Neuron (in vitro differentiated cells): ENCODE measurements at regions not wholly inside any gene's neighbourhood (a gene's known extent, or its start where the extent isn't known, plus 50 kb on each side); places are given as distances from the start of the nearest gene placed in this dataset.

ENCODE experiments used
- H2AFZ ChIP-seq: one replicate; pipeline ENCODE4 v1.6.1; 2013; ENCODE audit warnings: low read depth, mild to moderate bottlenecking, inconsistent platforms, low read length, moderate library complexity
- H3K27me3 ChIP-seq: one replicate; pipeline ENCODE4 v1.6.1; 2013; ENCODE audit warnings: low read length; ENCODE audit not compliant: insufficient read depth
- H3K36me3 ChIP-seq: one replicate; pipeline ENCODE4 v1.6.1; 2013; ENCODE audit warnings: low read length; ENCODE audit not compliant: insufficient read depth
- H3K4me1 ChIP-seq: one replicate; pipeline ENCODE4 v1.6.1; 2013; ENCODE audit warnings: low read length; ENCODE audit not compliant: insufficient read depth
- H3K4me3 ChIP-seq: 2 replicates; pipeline ENCODE4 v1.5.1; 2013; ENCODE audit warnings: mild to moderate bottlenecking, low read length, moderate library complexity
- H3K9me3 ChIP-seq: one replicate; pipeline ENCODE4 v1.6.1; 2013; ENCODE audit warnings: low read length

DNA sequence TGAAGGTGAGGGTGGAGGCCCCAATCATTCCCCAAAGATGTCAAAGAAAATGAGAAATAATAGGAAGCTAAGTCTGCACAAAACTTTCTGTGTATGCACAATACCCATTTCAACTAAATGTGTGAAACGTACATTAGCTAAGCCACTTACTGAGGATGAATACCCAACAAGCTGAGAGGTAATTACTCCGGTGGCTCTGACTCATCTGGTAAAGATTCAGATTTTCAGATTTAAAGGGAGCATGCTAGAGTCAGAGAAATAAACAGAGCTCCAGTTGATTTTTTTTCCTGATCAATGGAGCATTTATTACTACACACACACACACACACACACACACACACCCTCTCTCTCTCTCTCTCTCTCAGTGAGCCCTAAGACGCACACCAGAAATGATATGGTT, 194.8 kb upstream of the ARGLU1 start:
- Histone ChIP-seq H3K4me3 (no peak overlapping the region), H2AFZ (no peak overlapping the region), H3K27me3 (no peaks in the 10 kb centered on the region), H3K36me3 (no peaks in the 10 kb centered on the region), H3K4me1 (no peaks in the 10 kb centered on the region), H3K9me3 (peaks cover 2% of the 10 kb centered on the region)

GRCh38 chr13:106756446-106756845, 188.5 kb upstream of the ARGLU1 start:
- Histone ChIP-seq H3K27me3 (no peaks in the 10 kb centered on the region), H3K4me3 (peak overlapping the region; percentile 14), H2AFZ (no peak overlapping the region), H3K36me3 (no peaks in the 10 kb centered on the region), H3K9me3 (peaks cover 2% of the 10 kb centered on the region), H3K4me1 (peaks cover 48% of the 10 kb centered on the region)

GRCh38 chr13:106755542-106755941, 187.6 kb upstream of the ARGLU1 start:
- Histone ChIP-seq H3K36me3 (no peaks in the 10 kb centered on the region), H3K27me3 (no peaks in the 10 kb centered on the region), H2AFZ (peak overlapping the region; percentile 4), H3K4me3 (peak overlapping the region; percentile 1), H3K4me1 (peaks cover 48% of the 10 kb centered on the region), H3K9me3 (peaks cover 2% of the 10 kb centered on the region)

DNA sequence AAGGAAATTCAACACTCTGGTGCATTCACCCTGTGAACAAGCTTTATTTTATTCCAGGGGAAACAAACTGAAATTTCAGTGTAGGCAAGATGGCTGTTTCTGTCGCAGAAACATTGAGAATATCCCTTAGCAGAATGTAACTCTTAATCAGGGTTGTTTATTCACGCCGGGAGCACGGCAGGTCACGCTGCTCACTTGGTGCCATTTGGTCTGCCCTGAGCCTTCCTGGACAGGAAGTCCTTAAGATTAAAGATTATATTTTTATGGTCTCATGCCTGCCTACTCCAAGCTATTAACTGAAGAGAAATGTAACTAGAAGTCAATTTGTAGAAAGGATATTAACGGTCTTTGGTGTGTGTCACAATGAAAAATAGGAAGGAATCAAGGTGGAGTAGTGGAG, 185.3 kb upstream of the ARGLU1 start:
- Histone ChIP-seq H3K4me1 (peaks cover 48% of the 10 kb centered on the region), H3K4me3 (peak overlapping the region; percentile 36), H3K27me3 (no peaks in the 10 kb centered on the region), H3K36me3 (no peaks in the 10 kb centered on the region), H3K9me3 (no peaks in the 10 kb centered on the region), H2AFZ (peak overlapping the region; percentile 42)

- Histone ChIP-seq H3K4me1 (peaks cover 48% of the 10 kb centered on the region), H3K27me3 (no peaks in the 10 kb centered on the region), H3K36me3 (no peaks in the 10 kb centered on the region), H3K9me3 (no peaks in the 10 kb centered on the region), H3K4me3 (peak overlapping the region; percentile 36), H2AFZ (peak overlapping the region; percentile 42)
Observed at GRCh38 chr13:106752584-106753170, 184.7 kb upstream of the ARGLU1 start.

DNA sequence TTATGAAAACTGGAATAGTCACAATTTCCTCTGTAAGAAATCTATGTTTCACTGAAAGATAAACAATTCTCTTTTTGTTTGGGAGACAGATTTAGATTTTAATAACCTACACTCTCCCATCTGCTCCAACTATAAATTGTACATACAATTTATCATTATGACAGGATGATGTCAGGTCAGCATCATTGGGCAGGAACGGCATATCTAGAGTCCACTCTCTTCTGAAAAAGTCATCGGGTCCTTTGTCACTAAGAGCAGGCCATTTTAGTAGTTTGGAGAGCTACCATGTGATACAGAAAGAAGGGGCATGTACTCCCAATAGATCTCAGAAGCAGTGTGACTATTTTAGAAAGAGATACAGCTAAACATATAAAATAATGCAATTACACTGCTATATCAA, 180.8 kb upstream of the ARGLU1 start:
- H3K27me3 ChIP-seq: no peaks in the 10 kb centered on the region
- H3K4me3 ChIP-seq: no peak overlapping the region
- no peaks in the 10 kb centered on the region for H3K9me3 ChIP-seq
- no peaks in the 10 kb centered on the region for H3K36me3 ChIP-seq
- no peak overlapping the region for H2AFZ ChIP-seq
- H3K4me1 ChIP-seq: peaks cover 16% of the 10 kb centered on the region

GRCh38 chr13:106744516-106744915, 176.6 kb upstream of the ARGLU1 start:
- Histone ChIP-seq H3K27me3 (no peaks in the 10 kb centered on the region), H3K9me3 (no peaks in the 10 kb centered on the region), H3K4me1 (no peaks in the 10 kb centered on the region), H3K36me3 (no peaks in the 10 kb centered on the region), H3K4me3 (no peak overlapping the region), H2AFZ (no peak overlapping the region)

GRCh38 chr13:106738186-106738678, 170.3 kb upstream of the ARGLU1 start:
- H2AFZ ChIP-seq: no peak overlapping the region
- no peaks in the 10 kb centered on the region for H3K27me3 ChIP-seq
- peaks cover 7% of the 10 kb centered on the region for H3K9me3 ChIP-seq
- no peaks in the 10 kb centered on the region for H3K4me1 ChIP-seq
- H3K4me3 ChIP-seq: no peak overlapping the region
- H3K36me3 ChIP-seq: no peaks in the 10 kb centered on the region

DNA sequence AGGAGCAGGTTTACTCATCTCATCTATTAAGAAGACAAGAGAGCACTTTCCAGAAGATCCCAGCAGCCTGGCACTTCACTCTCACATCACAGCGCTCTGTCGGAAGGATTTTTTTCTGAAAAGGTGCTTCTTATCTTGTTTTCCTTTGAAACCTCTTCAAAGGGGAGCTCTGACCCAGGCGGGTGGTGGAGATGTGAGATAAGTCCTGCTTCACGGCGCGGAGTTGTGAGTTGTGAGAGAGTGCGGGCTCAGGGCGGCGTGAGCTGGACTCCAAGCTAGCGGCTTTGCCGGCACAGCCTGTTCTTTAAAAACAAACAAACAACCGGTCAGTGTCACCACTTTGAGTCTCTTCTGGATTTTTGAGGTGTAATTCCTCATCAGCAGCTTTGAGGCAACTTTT, 169.0 kb upstream of the ARGLU1 start:
- Histone ChIP-seq H3K9me3 (peaks cover 7% of the 10 kb centered on the region), H3K36me3 (no peaks in the 10 kb centered on the region), H3K4me1 (no peaks in the 10 kb centered on the region), H3K4me3 (no peak overlapping the region), H2AFZ (no peak overlapping the region), H3K27me3 (no peaks in the 10 kb centered on the region)

DNA sequence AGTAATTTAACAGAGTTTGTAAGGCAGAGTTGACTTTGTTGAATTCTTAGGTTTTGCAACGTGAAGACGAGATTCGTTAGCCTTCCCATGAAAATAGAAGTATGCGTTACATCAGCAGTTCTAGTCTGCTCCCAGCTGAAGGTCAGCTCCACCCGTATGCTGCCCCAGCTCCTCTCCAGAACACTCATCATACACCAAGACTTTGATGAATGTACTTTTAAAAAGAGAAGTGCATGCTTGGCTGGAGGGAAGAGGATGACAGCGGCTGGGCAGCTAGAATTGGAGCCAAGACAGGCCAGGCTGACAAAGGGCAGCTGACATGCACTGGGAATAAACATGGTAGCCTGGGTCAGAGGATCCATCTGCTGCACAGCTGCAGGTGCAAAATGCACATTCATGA, 166.3 kb upstream of the ARGLU1 start:
- Histone ChIP-seq H3K4me3 (no peak overlapping the region), H2AFZ (no peak overlapping the region), H3K36me3 (no peaks in the 10 kb centered on the region), H3K4me1 (no peaks in the 10 kb centered on the region), H3K27me3 (no peaks in the 10 kb centered on the region), H3K9me3 (peaks cover 7% of the 10 kb centered on the region)

GRCh38 chr13:106723036-106723435, 155.1 kb upstream of the ARGLU1 start:
- H3K36me3 ChIP-seq: no peaks in the 10 kb centered on the region

GRCh38 chr13:106722620-106723019, 154.7 kb upstream of the ARGLU1 start:
- H2AFZ ChIP-seq: peak overlapping the region; percentile 24
- H3K4me3 ChIP-seq: no peak overlapping the region
- H3K4me1 ChIP-seq: peaks cover 6% of the 10 kb centered on the region
- H3K36me3 ChIP-seq: no peaks in the 10 kb centered on the region
- no peaks in the 10 kb centered on the region for H3K9me3 ChIP-seq
- H3K27me3 ChIP-seq: no peaks in the 10 kb centered on the region

More at GRCh38 chr13:106723036-106723435, 155.1 kb upstream of the ARGLU1 start:
- Histone ChIP-seq H3K9me3 (no peaks in the 10 kb centered on the region), H3K4me3 (no peak overlapping the region), H2AFZ (peak overlapping the region; percentile 24), H3K27me3 (no peaks in the 10 kb centered on the region), H3K4me1 (peaks cover 6% of the 10 kb centered on the region)

- Histone ChIP-seq H3K4me1 (peaks cover 6% of the 10 kb centered on the region), H3K36me3 (no peaks in the 10 kb centered on the region), H3K27me3 (no peaks in the 10 kb centered on the region), H2AFZ (no peak overlapping the region), H3K9me3 (no peaks in the 10 kb centered on the region), H3K4me3 (no peak overlapping the region)
Observed at GRCh38 chr13:106721599-106721998, 153.7 kb upstream of the ARGLU1 start.
